HL-60/S4 treated with retinoic acid at 250 ng/mL for 4 days and 3 days (cell line): ENCODE measurements at regions not wholly inside any gene's neighbourhood (a gene's known extent, or its start where the extent isn't known, plus 50 kb on each side); places are given as distances from the start of the nearest gene placed in this dataset.

Source experiments
- in situ Hi-C: fragments of 300-500 bp; cut with MboI; formaldehyde crosslinking; loops from 2 replicates; pipeline ENCODE4 v1.7.0; 2022; ENCODE audit warnings: low sequenced_read_pairs

- in situ Hi-C loops: loop anchor here (5.0 kb wide), 1 partner anchor 527 kb away; no protein-coding TSS in a partner anchor
Measured at GRCh38 chr3:193779933-193780332, 186.9 kb downstream of the OPA1 start.

GRCh38 chr3:193780397-193780796 is 187.4 kb downstream of the OPA1 start:
- in situ Hi-C loops: loop anchor here (5.0 kb wide), 1 partner anchor 527 kb away; no protein-coding TSS in a partner anchor

- in situ Hi-C loops: loop anchor here (5.0 kb wide), 1 partner anchor 526 kb away; no protein-coding TSS in a partner anchor
Measured at GRCh38 chr3:193780810-193781478, 187.9 kb downstream of the OPA1 start.

GRCh38 chr3:193782276-193782647 is 189.3 kb downstream of the OPA1 start:
- in situ Hi-C loops: loop anchor here (5.0 kb wide), 1 partner anchor 525 kb away; no protein-coding TSS in a partner anchor

- in situ Hi-C loops: loop anchor here (5.0 kb wide), 1 partner anchor 525 kb away; no protein-coding TSS in a partner anchor
Measured at GRCh38 chr3:193782747-193783146, 189.7 kb downstream of the OPA1 start.

GRCh38 chr3:193783166-193783896 is 190.3 kb downstream of the OPA1 start:
- in situ Hi-C loops: loop anchor here (5.0 kb wide), 1 partner anchor 524 kb away; no protein-coding TSS in a partner anchor

GRCh38 chr3:193784822-193785221 is 191.8 kb downstream of the OPA1 start:
- in situ Hi-C loops: loop anchor here (5.0 kb wide), 1 partner anchor 522 kb away; no protein-coding TSS in a partner anchor

- in situ Hi-C loops: no loop called here
Measured at GRCh38 chr3:193787496-193787870, 194.5 kb downstream of the OPA1 start.

GRCh38 chr3:193788189-193788991 is 195.4 kb downstream of the OPA1 start:
- in situ Hi-C loops: no loop called here

- in situ Hi-C loops: no loop called here
Measured at GRCh38 chr3:193789455-193789854, 196.4 kb downstream of the OPA1 start.

- in situ Hi-C loops: no loop called here
Measured at GRCh38 chr3:193790086-193790990, 197.3 kb downstream of the OPA1 start.

- in situ Hi-C loops: no loop called here
Measured at GRCh38 chr3:193791041-193792032, 198.3 kb downstream of the OPA1 start.

GRCh38 chr3:193793123-193793522 is 200.1 kb downstream of the OPA1 start:
- in situ Hi-C loops: no loop called here

GRCh38 chr3:193794002-193794881 is 201.2 kb downstream of the OPA1 start:
- in situ Hi-C loops: no loop called here

- in situ Hi-C loops: no loop called here
Measured at GRCh38 chr3:193795062-193795690, 202.2 kb downstream of the OPA1 start.

- in situ Hi-C loops: no loop called here
Measured at GRCh38 chr3:193796089-193796488, 203.1 kb downstream of the OPA1 start.

- in situ Hi-C loops: no loop called here
Measured at GRCh38 chr3:193797566-193797965, 204.6 kb downstream of the OPA1 start.

- in situ Hi-C loops: no loop called here
Measured at GRCh38 chr3:193798051-193798450, 205.0 kb downstream of the OPA1 start.
